OCI-LY1 (cell line): ENCODE measurements at regions not wholly inside any gene's neighbourhood (a gene's known extent, or its start where the extent isn't known, plus 50 kb on each side); places are given as distances from the start of the nearest gene placed in this dataset.

Source experiments
- H2AFZ ChIP-seq: fragments of 200-600 bp; sonication (generic), shearing (Covaris generic); 2 replicates; pipeline ENCODE4 v1.6.0; 2014; ENCODE audit warnings: antibody characterized with exemption, mild to moderate bottlenecking, low read length
- H3F3A ChIP-seq: fragments of 200-600 bp; sonication (generic), shearing (Covaris generic); 2 replicates; pipeline ENCODE4 v1.6.0; 2014; ENCODE audit warnings: mild to moderate bottlenecking, antibody characterized with exemption, low read length, moderate library complexity; ENCODE audit not compliant: insufficient read depth
- H3K27ac ChIP-seq: fragments of 200-600 bp; sonication (generic); 2 replicates; pipeline ENCODE4 v1.5.1; 2014; ENCODE audit warnings: low read length, mixed run types, mild to moderate bottlenecking, low read depth; ENCODE audit not compliant: poor library complexity, severe bottlenecking
- H3K27me3 ChIP-seq: fragments of 200-600 bp; sonication (generic); 2 replicates; pipeline ENCODE4 v1.6.0; 2014; ENCODE audit warnings: antibody characterized with exemption, mild to moderate bottlenecking, low read length, moderate library complexity; ENCODE audit not compliant: insufficient read depth
- H3K36me3 ChIP-seq: fragments of 200-600 bp; sonication (generic); 2 replicates; pipeline ENCODE4 v1.6.1; 2014; ENCODE audit warnings: mild to moderate bottlenecking, antibody characterized with exemption, low read length, moderate library complexity, mixed read lengths; ENCODE audit not compliant: insufficient read depth
- H3K4me1 ChIP-seq: fragments of 200-600 bp; sonication (generic); 2 replicates; pipeline ENCODE4 v1.5.1; 2014; ENCODE audit warnings: mild to moderate bottlenecking, low read length, moderate library complexity; ENCODE audit not compliant: insufficient read depth, severe bottlenecking
- H3K4me2 ChIP-seq: fragments of 200-600 bp; sonication (generic), shearing (Covaris generic); 2 replicates; pipeline ENCODE4 v1.6.1; 2014; ENCODE audit warnings: low read length
- H3K4me3 ChIP-seq: fragments of 200-600 bp; sonication (generic); 2 replicates; pipeline ENCODE4 v1.5.1; 2014; ENCODE audit warnings: low read length, low read depth, mild to moderate bottlenecking, mixed read lengths; ENCODE audit not compliant: poor library complexity, severe bottlenecking
- H3K79me2 ChIP-seq: fragments of 200-600 bp; shearing (Covaris generic); 2 replicates; pipeline ENCODE4 v1.6.1; 2016; ENCODE audit warnings: mixed run types, low read length, mixed read lengths; ENCODE audit not compliant: insufficient read depth
- H3K9ac ChIP-seq: fragments of 200-600 bp; sonication (generic), shearing (Covaris generic); 2 replicates; pipeline ENCODE4 v1.6.1; 2014; ENCODE audit warnings: mild to moderate bottlenecking, low read length, mixed read lengths
- H3K9me2 ChIP-seq: fragments of 200-600 bp; sonication (generic), shearing (Covaris generic); 2 replicates; pipeline ENCODE4 v1.6.1; 2014; ENCODE audit warnings: low read depth, mild to moderate bottlenecking, low read length, mixed read lengths
- H3K9me3 ChIP-seq: fragments of 200-600 bp; shearing (Covaris generic); 2 replicates; pipeline ENCODE4 v1.6.1; 2014; ENCODE audit warnings: low read length, mixed read lengths
- H4K20me1 ChIP-seq: fragments of 200-600 bp; sonication (generic), shearing (Covaris generic); 2 replicates; pipeline ENCODE4 v1.6.0; 2016; ENCODE audit warnings: mild to moderate bottlenecking, low read length; ENCODE audit not compliant: insufficient read depth
- EZH2 ChIP-seq: fragments of 200-600 bp; sonication (generic), shearing (Covaris generic); IDR thresholded peaks from 2 replicates; pipeline ENCODE4 v1.8.0; 2017; ENCODE audit warnings: borderline replicate concordance, mixed run types, mild to moderate bottlenecking, antibody characterized with exemption, low read length, moderate library complexity, mixed read lengths
- TF ChIP-seq, protein P1 (sequence below): fragments of 200-600 bp; sonication (generic), shearing (Covaris generic); IDR thresholded peaks from 2 replicates; pipeline ENCODE4 v1.5.1; 2017; ENCODE audit warnings: mild to moderate bottlenecking, antibody characterized with exemption, low read length, moderate library complexity, mixed read lengths

- Histone ChIP-seq H3K9me3 (no peaks in the 10 kb centered on the region), H2AFZ (no peak overlapping the region), H3K4me1 (peaks cover 53% of the 10 kb centered on the region), H3K27ac (no peak overlapping the region), H3K9me2 (no peaks in the 10 kb centered on the region), H3K9ac (no peak overlapping the region), H3K79me2 (no peaks in the 10 kb centered on the region), H3K27me3 (no peaks in the 10 kb centered on the region), H3K36me3 (no peaks in the 10 kb centered on the region; the same call in 1 of the 2 replicates), H4K20me1 (no peaks in the 10 kb centered on the region), H3F3A (no peaks in the 10 kb centered on the region), H3K4me3 (no peak overlapping the region), H3K4me2 (no peak overlapping the region)
- no peak for TF ChIP-seq EZH2
- TF ChIP-seq, protein P1, sequence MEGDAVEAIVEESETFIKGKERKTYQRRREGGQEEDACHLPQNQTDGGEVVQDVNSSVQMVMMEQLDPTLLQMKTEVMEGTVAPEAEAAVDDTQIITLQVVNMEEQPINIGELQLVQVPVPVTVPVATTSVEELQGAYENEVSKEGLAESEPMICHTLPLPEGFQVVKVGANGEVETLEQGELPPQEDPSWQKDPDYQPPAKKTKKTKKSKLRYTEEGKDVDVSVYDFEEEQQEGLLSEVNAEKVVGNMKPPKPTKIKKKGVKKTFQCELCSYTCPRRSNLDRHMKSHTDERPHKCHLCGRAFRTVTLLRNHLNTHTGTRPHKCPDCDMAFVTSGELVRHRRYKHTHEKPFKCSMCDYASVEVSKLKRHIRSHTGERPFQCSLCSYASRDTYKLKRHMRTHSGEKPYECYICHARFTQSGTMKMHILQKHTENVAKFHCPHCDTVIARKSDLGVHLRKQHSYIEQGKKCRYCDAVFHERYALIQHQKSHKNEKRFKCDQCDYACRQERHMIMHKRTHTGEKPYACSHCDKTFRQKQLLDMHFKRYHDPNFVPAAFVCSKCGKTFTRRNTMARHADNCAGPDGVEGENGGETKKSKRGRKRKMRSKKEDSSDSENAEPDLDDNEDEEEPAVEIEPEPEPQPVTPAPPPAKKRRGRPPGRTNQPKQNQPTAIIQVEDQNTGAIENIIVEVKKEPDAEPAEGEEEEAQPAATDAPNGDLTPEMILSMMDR = no peak
Observed at GRCh38 chr6:156390621-156391020, 386.6 kb upstream of the ARID1B start.

DNA sequence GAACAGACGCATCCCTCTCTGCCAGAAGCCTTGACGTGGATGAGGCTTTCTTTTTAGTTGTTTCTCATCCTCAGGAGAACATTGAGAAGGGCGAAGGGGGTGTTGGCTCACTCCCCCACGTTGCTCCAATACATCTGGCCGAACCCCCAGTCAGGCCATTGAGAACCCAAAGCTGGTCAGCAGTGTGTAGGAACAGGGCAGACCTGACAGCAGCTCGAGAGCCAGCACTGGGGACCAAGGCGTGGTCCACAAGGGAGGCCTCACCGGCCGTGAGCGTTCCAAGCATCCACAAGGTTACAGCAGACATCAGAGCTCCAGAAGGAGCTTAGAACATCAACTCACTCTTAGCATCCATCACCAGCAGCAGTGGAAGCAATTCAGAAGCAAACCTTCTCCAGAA, 387.9 kb upstream of the ARID1B start:
- H4K20me1 ChIP-seq = no peaks in the 10 kb centered on the region
- H3K4me1 ChIP-seq = peaks cover 40% of the 10 kb centered on the region
- H3K9me2 ChIP-seq = no peaks in the 10 kb centered on the region
- no peak overlapping the region for H3K4me2 ChIP-seq
- H3F3A ChIP-seq = no peaks in the 10 kb centered on the region
- 0 out of 2 replicates have a peak, but pooled peaks cover 4% of the 10 kb centered on the region for H3K9me3 ChIP-seq
- H3K4me3 ChIP-seq = no peak overlapping the region
- H3K9ac ChIP-seq = no peak overlapping the region
- no peak for TF ChIP-seq EZH2
- TF ChIP-seq, protein P1 = no peak
- no peaks in the 10 kb centered on the region for H3K27me3 ChIP-seq
- H2AFZ ChIP-seq = no peak overlapping the region
- H3K36me3 ChIP-seq = no peaks in the 10 kb centered on the region; the same call in 1 of the 2 replicates
- H3K27ac ChIP-seq = no peak overlapping the region
- H3K79me2 ChIP-seq = no peaks in the 10 kb centered on the region

DNA sequence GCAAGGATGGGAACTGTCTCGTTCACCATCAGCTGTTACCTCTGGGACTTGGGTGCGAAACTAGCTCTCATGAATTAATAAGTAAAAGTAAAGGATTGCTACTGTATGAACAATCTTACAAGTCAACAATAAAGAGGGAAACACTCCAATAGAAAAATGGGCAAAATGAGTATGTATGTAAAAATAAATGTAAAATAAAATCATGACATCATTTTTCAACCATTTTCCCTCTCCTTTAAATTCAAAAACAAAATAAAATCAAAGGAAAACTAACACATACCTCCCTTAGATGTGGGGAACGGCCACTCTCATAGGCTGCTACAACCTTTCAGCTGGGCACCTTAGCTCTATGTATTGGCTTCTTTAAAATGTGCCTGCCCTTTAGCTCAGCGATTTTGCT, 389.7 kb upstream of the ARID1B start:
- no peak overlapping the region for H3K27ac ChIP-seq
- H3K4me1 ChIP-seq = peaks cover 22% of the 10 kb centered on the region
- no peak overlapping the region for H3K4me2 ChIP-seq

More for the DNA sequence above, 389.7 kb upstream of the ARID1B start:
- Histone ChIP-seq H4K20me1 (no peaks in the 10 kb centered on the region), H2AFZ (no peak overlapping the region), H3K36me3 (no peaks in the 10 kb centered on the region; the same call in 1 of the 2 replicates), H3K79me2 (no peaks in the 10 kb centered on the region), H3K27me3 (no peaks in the 10 kb centered on the region), H3K9me2 (no peaks in the 10 kb centered on the region), H3F3A (no peaks in the 10 kb centered on the region), H3K9ac (no peak overlapping the region), H3K4me3 (no peak overlapping the region), H3K9me3 (0 out of 2 replicates have a peak, but pooled peaks cover 4% of the 10 kb centered on the region)
- no peak for TF ChIP-seq EZH2
- TF ChIP-seq, protein P1 = no peak
